ENCODE measurements at regions not wholly inside any gene's neighbourhood (a gene's known extent, or its start where the extent isn't known, plus 50 kb on each side); places are given as distances from the start of the nearest gene placed in this dataset.
A peak's percentile ranks its signal among the peaks of the same experiment; 100 is the strongest.

DNA sequence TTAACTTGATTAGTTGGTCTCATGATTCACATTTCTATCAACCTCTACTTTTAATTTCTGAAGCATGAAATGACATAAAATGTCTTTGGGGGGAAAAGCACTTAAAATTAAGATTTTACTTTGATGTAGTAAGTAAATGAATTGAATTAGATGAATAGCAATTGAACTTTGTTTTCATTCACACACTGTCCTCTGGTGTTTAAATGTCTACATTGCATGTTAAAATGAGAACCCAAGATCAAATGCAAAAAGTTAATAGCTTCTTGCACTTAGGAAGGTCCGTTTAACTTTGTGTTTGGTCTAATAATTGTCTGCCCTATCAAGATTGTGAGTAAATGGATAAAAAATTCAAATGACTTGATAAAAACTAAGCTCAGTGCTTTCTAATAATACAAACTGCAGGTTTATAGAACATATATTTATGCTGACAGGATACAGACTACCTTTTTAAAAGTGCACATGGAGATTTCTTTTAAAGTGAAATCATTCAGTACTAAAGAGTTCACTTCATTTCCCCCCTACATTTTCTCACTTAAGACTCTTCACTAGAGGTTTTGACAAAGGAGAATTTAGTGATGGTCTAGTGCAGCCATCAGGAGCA, 156.2 kb upstream of the NABP1 start:
- intact Hi-C loops (cut with DNase I), result loop anchor here (10.0 kb wide), 1 partner anchor 467 kb away; no protein-coding TSS in a partner anchor
- H3K36me3 ChIP-seq, result no peaks in the 10 kb centered on the region
- H3K27me3 ChIP-seq, result no peaks in the 10 kb centered on the region
- TF ChIP-seq, protein P1, sequence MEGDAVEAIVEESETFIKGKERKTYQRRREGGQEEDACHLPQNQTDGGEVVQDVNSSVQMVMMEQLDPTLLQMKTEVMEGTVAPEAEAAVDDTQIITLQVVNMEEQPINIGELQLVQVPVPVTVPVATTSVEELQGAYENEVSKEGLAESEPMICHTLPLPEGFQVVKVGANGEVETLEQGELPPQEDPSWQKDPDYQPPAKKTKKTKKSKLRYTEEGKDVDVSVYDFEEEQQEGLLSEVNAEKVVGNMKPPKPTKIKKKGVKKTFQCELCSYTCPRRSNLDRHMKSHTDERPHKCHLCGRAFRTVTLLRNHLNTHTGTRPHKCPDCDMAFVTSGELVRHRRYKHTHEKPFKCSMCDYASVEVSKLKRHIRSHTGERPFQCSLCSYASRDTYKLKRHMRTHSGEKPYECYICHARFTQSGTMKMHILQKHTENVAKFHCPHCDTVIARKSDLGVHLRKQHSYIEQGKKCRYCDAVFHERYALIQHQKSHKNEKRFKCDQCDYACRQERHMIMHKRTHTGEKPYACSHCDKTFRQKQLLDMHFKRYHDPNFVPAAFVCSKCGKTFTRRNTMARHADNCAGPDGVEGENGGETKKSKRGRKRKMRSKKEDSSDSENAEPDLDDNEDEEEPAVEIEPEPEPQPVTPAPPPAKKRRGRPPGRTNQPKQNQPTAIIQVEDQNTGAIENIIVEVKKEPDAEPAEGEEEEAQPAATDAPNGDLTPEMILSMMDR (IDR thresholded peaks at IDR 0.05), result peak; percentile 82
- DNase-seq (no peak), ATAC-seq (no peak)
- no peak overlapping the region for H3K27ac ChIP-seq
- H3K4me3 ChIP-seq, result no peak overlapping the region
- H3K9me3 ChIP-seq, result no peaks in the 10 kb centered on the region
- no peaks in the 10 kb centered on the region for H3K4me1 ChIP-seq

DNA sequence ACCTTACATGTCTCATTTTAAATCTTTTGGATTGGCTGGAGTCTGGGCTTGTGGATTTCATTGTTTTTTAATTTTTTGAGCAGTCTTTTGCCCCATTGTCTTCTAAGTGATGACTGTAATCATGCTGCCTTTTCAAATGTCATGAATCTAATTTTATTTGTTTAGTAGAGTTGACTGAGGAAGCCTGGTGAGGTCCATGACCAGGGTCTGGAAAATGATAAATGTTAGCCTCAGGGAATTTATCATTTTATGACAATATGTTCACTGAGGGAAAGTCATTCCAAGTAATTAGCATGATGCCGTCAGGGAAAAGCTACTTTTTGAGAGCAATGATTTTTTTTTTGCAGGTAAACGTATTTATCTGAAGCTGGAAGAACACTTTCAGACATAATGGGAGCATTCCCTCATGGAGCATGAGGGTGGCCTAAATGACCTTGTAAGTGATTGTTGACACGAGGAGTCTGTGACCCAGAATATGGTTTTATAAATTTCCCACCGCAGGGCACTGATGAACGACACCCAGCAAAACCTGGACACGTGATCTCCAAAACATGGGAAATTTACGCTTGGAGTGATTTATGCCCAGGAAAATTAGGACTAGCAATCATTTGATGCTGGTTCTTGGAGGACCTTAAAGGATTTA, 155.3 kb upstream of the NABP1 start:
- TF ChIP-seq, protein P1 (IDR thresholded peaks at IDR 0.05), result no peak
- Histone ChIP-seq H3K4me3 (no peak overlapping the region), H3K27me3 (no peaks in the 10 kb centered on the region), H3K9me3 (no peaks in the 10 kb centered on the region), H3K36me3 (no peaks in the 10 kb centered on the region), H3K27ac (no peak overlapping the region), H3K4me1 (no peaks in the 10 kb centered on the region)
- ATAC-seq, result no peak
- DNase-seq, result no peak
- intact Hi-C loops (cut with DNase I), result loop anchor here (10.0 kb wide), 1 partner anchor 468 kb away; no protein-coding TSS in a partner anchor

DNA sequence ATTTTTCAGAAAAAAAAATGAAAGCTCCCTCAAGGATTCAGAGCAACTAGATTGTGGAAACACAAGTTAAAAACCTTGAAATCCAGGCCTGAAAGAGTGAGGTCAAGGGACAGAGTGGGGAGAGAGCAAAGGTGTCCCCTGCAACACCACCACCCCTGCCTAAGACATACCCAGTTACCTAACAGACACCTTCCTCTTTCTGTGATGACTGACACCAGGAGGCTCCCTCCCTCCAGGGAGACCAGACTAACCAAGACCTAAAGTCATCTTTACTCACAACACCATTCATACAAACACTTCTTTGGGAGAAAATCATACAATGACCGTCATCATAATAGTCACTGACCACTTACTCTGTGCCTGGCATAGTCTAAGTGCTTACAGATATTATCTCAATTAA, 151.8 kb upstream of the NABP1 start:
- intact Hi-C loops (cut with DNase I), result loop anchor here (10.0 kb wide), 1 partner anchor 471 kb away; no protein-coding TSS in a partner anchor
- no peak overlapping the region for H3K4me3 ChIP-seq

DNA sequence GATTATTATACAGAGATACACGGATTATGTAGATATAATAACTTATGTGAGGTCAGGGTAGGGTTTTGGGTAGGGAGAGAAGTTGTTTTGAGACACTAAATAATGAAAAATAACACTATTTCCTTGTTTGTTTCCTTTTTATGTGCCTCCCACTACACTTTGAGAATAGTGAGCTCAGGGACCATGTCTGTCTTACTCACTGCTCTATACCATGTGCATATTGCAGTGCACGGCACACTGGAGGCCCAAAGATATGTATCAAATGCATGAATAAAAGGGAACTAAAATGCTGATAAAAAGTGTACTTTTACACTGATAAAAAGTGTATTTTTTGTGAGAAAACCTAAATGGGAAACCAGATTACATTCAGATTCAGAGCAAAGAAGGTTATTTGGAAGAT, 151.4 kb upstream of the NABP1 start:
- Histone ChIP-seq H3K9me3 (no peaks in the 10 kb centered on the region), H3K4me1 (no peaks in the 10 kb centered on the region), H3K27me3 (no peaks in the 10 kb centered on the region), H3K27ac (no peak overlapping the region), H3K36me3 (no peaks in the 10 kb centered on the region), H3K4me3 (no peak overlapping the region)
- TF ChIP-seq, protein P1 (IDR thresholded peaks at IDR 0.05), result no peak
- ATAC-seq (no peak), DNase-seq (no peak)
- intact Hi-C loops (cut with DNase I), result loop anchor here (10.0 kb wide), 1 partner anchor 472 kb away; no protein-coding TSS in a partner anchor

More for the DNA sequence above, 151.8 kb upstream of the NABP1 start:
- H3K9me3 ChIP-seq, result no peaks in the 10 kb centered on the region
- H3K27ac ChIP-seq, result no peak overlapping the region
- TF ChIP-seq, protein P1 (IDR thresholded peaks at IDR 0.05), result no peak
- ATAC-seq (no peak), DNase-seq (no peak)
- no peaks in the 10 kb centered on the region for H3K4me1 ChIP-seq
- H3K27me3 ChIP-seq, result no peaks in the 10 kb centered on the region
- no peaks in the 10 kb centered on the region for H3K36me3 ChIP-seq

DNA sequence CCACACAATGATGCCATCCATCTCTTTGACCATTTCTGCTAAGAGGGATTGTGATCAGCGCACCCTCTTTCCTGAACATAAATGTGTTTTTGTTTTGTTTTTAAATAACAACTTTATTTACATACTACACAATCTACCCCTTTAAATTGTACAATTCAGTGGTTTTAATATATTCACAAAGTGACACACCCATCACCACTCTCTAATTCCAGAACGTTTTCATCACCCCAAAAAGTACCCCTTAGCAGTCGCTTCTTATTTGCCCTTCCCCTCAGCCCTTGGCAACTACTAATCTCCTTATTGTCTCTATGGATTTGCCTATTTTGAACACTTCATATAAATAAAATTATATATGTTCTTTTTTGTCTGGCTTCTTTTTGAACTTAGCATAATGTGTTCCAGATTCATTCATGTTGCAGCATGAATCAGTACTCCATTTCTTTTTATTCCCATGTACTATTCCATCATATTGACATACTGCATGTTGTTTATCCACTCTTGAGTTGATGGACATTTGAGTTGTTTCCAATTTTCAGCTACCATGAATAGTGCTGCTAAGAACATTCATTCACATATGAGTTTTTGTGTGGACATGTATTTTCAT, 150.9 kb upstream of the NABP1 start:
- Histone ChIP-seq H3K27me3 (no peaks in the 10 kb centered on the region), H3K27ac (no peak overlapping the region), H3K4me3 (no peak overlapping the region), H3K9me3 (no peaks in the 10 kb centered on the region), H3K36me3 (no peaks in the 10 kb centered on the region), H3K4me1 (no peaks in the 10 kb centered on the region)
- intact Hi-C loops (cut with DNase I), result loop anchor here (10.0 kb wide), 1 partner anchor 472 kb away; no protein-coding TSS in a partner anchor
- ATAC-seq, result no peak
- no peak for DNase-seq
- TF ChIP-seq, protein P1 (IDR thresholded peaks at IDR 0.05), result no peak
